ENCODE measurements at regions not wholly inside any gene's neighbourhood (a gene's known extent, or its start where the extent isn't known, plus 50 kb on each side); places are given as distances from the start of the nearest gene placed in this dataset.

GRCh38 chr3:137075020-137075419, 117.2 kb downstream of the IL20RB start:
- H3K4me1 Mint-ChIP-seq (ENCODE audit: low read depth): no peaks in the 10 kb centered on the region
- DNase-seq (no peak), ATAC-seq (no peak)
- no peak overlapping the region for H3K27ac Mint-ChIP-seq
- peaks cover 15% of the 10 kb centered on the region for H3K27me3 Mint-ChIP-seq
- no peaks in the 10 kb centered on the region for H3K9me3 Mint-ChIP-seq
- ChIA-PET CTCF (no interaction called here), POLR2A (no interaction called here)
- TF ChIP-seq CTCF (IDR thresholded peaks at IDR 0.05): no peak
- H3K4me3 Mint-ChIP-seq: no peak overlapping the region
- intact Hi-C loops (cut with micrococcal nuclease): no loop called here
- no peaks in the 10 kb centered on the region for H3K36me3 Mint-ChIP-seq (ENCODE audit: low read depth)

GRCh38 chr3:137078040-137078439, 120.3 kb downstream of the IL20RB start:
- Mint-ChIP-seq H3K27me3 (peaks cover 21% of the 10 kb centered on the region), H3K4me1 (ENCODE audit: low read depth) (no peaks in the 10 kb centered on the region), H3K4me3 (no peak overlapping the region), H3K36me3 (ENCODE audit: low read depth) (no peaks in the 10 kb centered on the region), H3K27ac (no peak overlapping the region), H3K9me3 (no peaks in the 10 kb centered on the region)
- intact Hi-C loops (cut with micrococcal nuclease): no loop called here
- TF ChIP-seq CTCF (IDR thresholded peaks at IDR 0.05): no peak
- ChIA-PET POLR2A (no interaction called here), CTCF (no interaction called here)
- ATAC-seq: no peak
- DNase-seq: no peak

- Mint-ChIP-seq H3K27me3 (peaks cover 19% of the 10 kb centered on the region), H3K9me3 (no peaks in the 10 kb centered on the region), H3K4me1 (ENCODE audit: low read depth) (no peaks in the 10 kb centered on the region), H3K27ac (no peak overlapping the region), H3K4me3 (no peak overlapping the region), H3K36me3 (ENCODE audit: low read depth) (no peaks in the 10 kb centered on the region)
- no peak for TF ChIP-seq CTCF (IDR thresholded peaks at IDR 0.05)
- intact Hi-C loops (cut with micrococcal nuclease): no loop called here
- DNase-seq: no peak
- ChIA-PET CTCF (no interaction called here), POLR2A (no interaction called here)
- ATAC-seq: no peak
Measured at GRCh38 chr3:137079571-137079970, 121.8 kb downstream of the IL20RB start.

GRCh38 chr3:137081711-137082110, 123.9 kb downstream of the IL20RB start:
- Mint-ChIP-seq H3K27me3 (peaks cover 19% of the 10 kb centered on the region), H3K4me3 (no peak overlapping the region), H3K9me3 (no peaks in the 10 kb centered on the region), H3K36me3 (ENCODE audit: low read depth) (no peaks in the 10 kb centered on the region), H3K4me1 (ENCODE audit: low read depth) (no peaks in the 10 kb centered on the region), H3K27ac (no peak overlapping the region)
- ATAC-seq (no peak), DNase-seq (no peak)
- CTCF ChIA-PET: interaction anchor here (0.6 kb wide), 1 partner anchor 1761 kb away, joined by 3 read pairs; no protein-coding TSS in a partner anchor
- POLR2A ChIA-PET: no interaction called here
- TF ChIP-seq CTCF (IDR thresholded peaks at IDR 0.05): no peak
- intact Hi-C loops (cut with micrococcal nuclease): no loop called here

GRCh38 chr3:137082763-137083162, 125.0 kb downstream of the IL20RB start:
- Mint-ChIP-seq H3K4me3 (no peak overlapping the region), H3K36me3 (ENCODE audit: low read depth) (no peaks in the 10 kb centered on the region), H3K9me3 (no peaks in the 10 kb centered on the region), H3K4me1 (ENCODE audit: low read depth) (no peaks in the 10 kb centered on the region), H3K27me3 (peaks cover 19% of the 10 kb centered on the region), H3K27ac (no peak overlapping the region)
- no peak for TF ChIP-seq CTCF (IDR thresholded peaks at IDR 0.05)
- ATAC-seq (no peak), DNase-seq (no peak)
- intact Hi-C loops (cut with micrococcal nuclease): no loop called here
- POLR2A ChIA-PET: no interaction called here
- CTCF ChIA-PET: no interaction called here
